Astrocyte (in vitro differentiated cells and primary cell): ENCODE measurements at regions not wholly inside any gene's neighbourhood (a gene's known extent, or its start where the extent isn't known, plus 50 kb on each side); places are given as distances from the start of the nearest gene placed in this dataset.

Source experiments
- DNase-seq: peaks from one replicate; pipeline ENCODE4 v3.0.0-alpha.2; 2010; ENCODE audit warnings: low read depth
- FAIRE-seq: peaks from 2 replicates; lab custom pipeline; 2011; peaks lifted over from hg19 to GRCh38; lab: Jason Lieb, UNC
- H2AFZ ChIP-seq: 2 replicates; pipeline ENCODE4 v1.6.0; 2012; ENCODE audit warnings: low read depth, low read length, inconsistent platforms
- H3K27ac ChIP-seq: 2 replicates; pipeline ENCODE4 v1.5.1; 2011; ENCODE audit warnings: low read depth, low read length, inconsistent platforms
- H3K27me3 ChIP-seq: 2 replicates; pipeline ENCODE4 v1.6.0; 2011; ENCODE audit warnings: low read length, inconsistent platforms; ENCODE audit not compliant: insufficient read depth
- H3K36me3 ChIP-seq: 2 replicates; pipeline ENCODE4 v1.5.1; 2011; ENCODE audit warnings: low read length, inconsistent platforms; ENCODE audit not compliant: insufficient read depth
- H3K4me1 ChIP-seq: 2 replicates; pipeline ENCODE4 v1.5.1; 2011; ENCODE audit warnings: low read length, inconsistent platforms; ENCODE audit not compliant: insufficient read depth
- H3K4me2 ChIP-seq: 2 replicates; pipeline ENCODE4 v1.6.0; 2012; ENCODE audit warnings: low read length, inconsistent platforms
- H3K4me3 ChIP-seq: 2 replicates; pipeline ENCODE4 v1.5.1; 2011; ENCODE audit warnings: low read depth, mild to moderate bottlenecking, low read length, inconsistent platforms; ENCODE audit not compliant: insufficient read depth
- H3K79me2 ChIP-seq: 2 replicates; pipeline ENCODE4 v1.6.0; 2012; ENCODE audit warnings: mild to moderate bottlenecking, low read length, inconsistent platforms; ENCODE audit not compliant: insufficient read depth
- H3K9ac ChIP-seq: 2 replicates; pipeline ENCODE4 v1.6.0; 2012; ENCODE audit warnings: mild to moderate bottlenecking, low read length, inconsistent platforms
- H3K9me3 ChIP-seq: 2 replicates; pipeline ENCODE4 v1.5.1; 2012; ENCODE audit warnings: low read depth, mild to moderate bottlenecking, low read length, inconsistent platforms; ENCODE audit not compliant: insufficient read depth
- H4K20me1 ChIP-seq: 2 replicates; pipeline ENCODE4 v1.6.0; 2012; ENCODE audit warnings: low read length, inconsistent platforms; ENCODE audit not compliant: insufficient read depth
- H3K27ac Mint-ChIP-seq: one replicate; pipeline ENCODE4 v1.8.0; 2021; ENCODE audit warnings: mild to moderate bottlenecking, mixed read lengths; ENCODE audit not compliant: unreplicated experiment
- H3K27me3 Mint-ChIP-seq: one replicate; pipeline ENCODE4 v1.8.0; 2021; ENCODE audit warnings: low read depth, mixed read lengths; ENCODE audit not compliant: unreplicated experiment
- H3K36me3 Mint-ChIP-seq: one replicate; pipeline ENCODE4 v1.8.0; 2021; ENCODE audit warnings: low read depth, mixed read lengths; ENCODE audit not compliant: unreplicated experiment
- H3K4me1 Mint-ChIP-seq: one replicate; pipeline ENCODE4 v1.8.0; 2021; ENCODE audit warnings: low read depth, mixed read lengths; ENCODE audit not compliant: unreplicated experiment
- H3K4me3 Mint-ChIP-seq: one replicate; pipeline ENCODE4 v1.8.0; 2021; ENCODE audit warnings: mild to moderate bottlenecking, moderate library complexity, mixed read lengths; ENCODE audit not compliant: unreplicated experiment
- H3K9me3 Mint-ChIP-seq: one replicate; pipeline ENCODE4 v1.8.0; 2021; ENCODE audit warnings: mild to moderate bottlenecking, mixed read lengths; ENCODE audit not compliant: unreplicated experiment
- CTCF ChIP-seq: IDR thresholded peaks from 2 replicates; pipeline ENCODE4 v1.5.1; 2011; ENCODE audit warnings: low read depth, mild to moderate bottlenecking, inconsistent platforms, low read length, moderate library complexity; ENCODE audit not compliant: insufficient read depth
- EZH2 ChIP-seq: IDR thresholded peaks from 2 replicates; pipeline ENCODE4 v1.6.1; 2012; ENCODE audit warnings: mild to moderate bottlenecking, low read length, inconsistent platforms; ENCODE audit not compliant: insufficient read depth

GRCh38 chr4:163768014-163768413 lies 273.5 kb downstream of the TMA16 start:
- DNase-seq: no peak
- TF ChIP-seq CTCF (no peak), EZH2 (no peak)
- Histone ChIP-seq H3K27ac (no peak overlapping the region), H4K20me1 (no peaks in the 10 kb centered on the region), H3K36me3 (no peaks in the 10 kb centered on the region), H3K27me3 (no peaks in the 10 kb centered on the region), H3K4me3 (no peak overlapping the region), H3K9ac (no peak overlapping the region), H3K79me2 (no peaks in the 10 kb centered on the region), H2AFZ (no peak overlapping the region), H3K9me3 (no peaks in the 10 kb centered on the region), H3K4me2 (no peak overlapping the region), H3K4me1 (no peaks in the 10 kb centered on the region)
- H3K9me3 Mint-ChIP-seq: no peaks in the 10 kb centered on the region
- FAIRE-seq: no peak
- H3K4me3 Mint-ChIP-seq: no peak overlapping the region
- peaks cover 2% of the 10 kb centered on the region for H3K4me1 Mint-ChIP-seq
- H3K36me3 Mint-ChIP-seq: no peaks in the 10 kb centered on the region
- no peaks in the 10 kb centered on the region for H3K27me3 Mint-ChIP-seq
- H3K27ac Mint-ChIP-seq: no peak overlapping the region

- Mint-ChIP-seq H3K27ac (no peak overlapping the region), H3K36me3 (no peaks in the 10 kb centered on the region), H3K4me1 (peaks cover 2% of the 10 kb centered on the region), H3K9me3 (no peaks in the 10 kb centered on the region), H3K27me3 (no peaks in the 10 kb centered on the region), H3K4me3 (no peak overlapping the region)
- no peak overlapping the region for H3K4me3 ChIP-seq
- H3K27me3 ChIP-seq: no peaks in the 10 kb centered on the region
- no peak overlapping the region for H3K9ac ChIP-seq
- H3K36me3 ChIP-seq: no peaks in the 10 kb centered on the region
- no peak overlapping the region for H2AFZ ChIP-seq
- H3K4me1 ChIP-seq: no peaks in the 10 kb centered on the region
- no peak overlapping the region for H3K4me2 ChIP-seq
- no peaks in the 10 kb centered on the region for H4K20me1 ChIP-seq
- TF ChIP-seq CTCF (no peak), EZH2 (no peak)
- no peaks in the 10 kb centered on the region for H3K79me2 ChIP-seq
- H3K27ac ChIP-seq: no peak overlapping the region
- no peaks in the 10 kb centered on the region for H3K9me3 ChIP-seq
- no peak for DNase-seq
- FAIRE-seq: no peak
Observed at GRCh38 chr4:163772238-163772637, 277.7 kb downstream of the TMA16 start.

GRCh38 chr4:163773940-163774339 lies 279.4 kb downstream of the TMA16 start:
- H3K4me3 Mint-ChIP-seq: no peak overlapping the region
- H3K36me3 Mint-ChIP-seq: no peaks in the 10 kb centered on the region
- no peak overlapping the region for H3K27ac Mint-ChIP-seq
- DNase-seq (no peak), FAIRE-seq (no peak)
- H3K4me1 Mint-ChIP-seq: peaks cover 2% of the 10 kb centered on the region
- H3K27me3 Mint-ChIP-seq: no peaks in the 10 kb centered on the region
- no peak overlapping the region for H3K9ac ChIP-seq
- H3K4me2 ChIP-seq: no peak overlapping the region
- no peak overlapping the region for H3K27ac ChIP-seq
- H3K79me2 ChIP-seq: no peaks in the 10 kb centered on the region
- H3K4me3 ChIP-seq: no peak overlapping the region
- no peaks in the 10 kb centered on the region for H3K9me3 Mint-ChIP-seq
- H2AFZ ChIP-seq: no peak overlapping the region
- no peaks in the 10 kb centered on the region for H3K36me3 ChIP-seq
- no peaks in the 10 kb centered on the region for H3K4me1 ChIP-seq
- no peak for TF ChIP-seq CTCF
- TF ChIP-seq EZH2: no peak
- H4K20me1 ChIP-seq: no peaks in the 10 kb centered on the region
- no peaks in the 10 kb centered on the region for H3K27me3 ChIP-seq
- H3K9me3 ChIP-seq: no peaks in the 10 kb centered on the region
